ENCODE measurements at regions not wholly inside any gene's neighbourhood (a gene's known extent, or its start where the extent isn't known, plus 50 kb on each side); places are given as distances from the start of the nearest gene placed in this dataset.

- Histone ChIP-seq H4K20me1 (ENCODE audit: insufficient read depth) (no peaks in the 10 kb centered on the region), H3K9ac (no peak overlapping the region), H3K79me2 (ENCODE audit: insufficient read depth, low read depth) (no peaks in the 10 kb centered on the region), H3K4me2 (no peak overlapping the region), H3K36me3 (ENCODE audit: insufficient read depth) (no peaks in the 10 kb centered on the region), H3K4me1 (ENCODE audit: low read depth, poor library complexity, severe bottlenecking) (no peaks in the 10 kb centered on the region), H3K27ac (no peak overlapping the region), H2AFZ (ENCODE audit: low read depth) (no peak overlapping the region), H3K27me3 (ENCODE audit: insufficient read depth, low read depth) (no peaks in the 10 kb centered on the region), H3K4me3 (IDR thresholded peaks at IDR 0.05; ENCODE audit: insufficient read depth, low read depth, low read length) (no peak overlapping the region)
- no peak for TF ChIP-seq CTCF (conservative IDR thresholded peaks at IDR 0.05; ENCODE audit: low read depth, low read length)
Measured at GRCh38 chr16:65376601-65377000, 254.7 kb upstream of the CDH11 start.

DNA sequence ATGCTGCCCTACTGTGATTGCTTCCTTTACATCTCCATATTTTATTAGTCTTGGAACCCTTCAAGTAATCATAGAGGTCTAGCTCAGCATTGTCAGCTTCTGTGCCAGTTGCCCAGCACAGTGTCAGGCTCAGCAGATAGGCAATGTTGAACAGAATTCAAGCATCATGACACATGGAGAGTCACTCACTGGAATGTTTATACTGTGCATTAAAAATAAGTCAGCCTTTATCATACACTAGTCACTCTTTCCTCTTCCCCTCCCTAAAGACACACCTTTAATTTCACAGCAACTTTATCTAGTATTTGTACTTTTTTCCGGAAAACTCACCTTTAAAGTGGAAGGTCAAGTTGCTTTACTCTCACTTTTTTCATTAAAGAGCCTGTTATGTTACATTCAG is 253.8 kb upstream of the CDH11 start:
- no peak overlapping the region for H3K4me3 ChIP-seq (IDR thresholded peaks at IDR 0.05; ENCODE audit: insufficient read depth, low read depth, low read length)
- no peaks in the 10 kb centered on the region for H3K79me2 ChIP-seq (ENCODE audit: insufficient read depth, low read depth)
- TF ChIP-seq CTCF (conservative IDR thresholded peaks at IDR 0.05; ENCODE audit: low read depth, low read length): no peak
- H2AFZ ChIP-seq (ENCODE audit: low read depth): no peak overlapping the region
- H3K4me1 ChIP-seq (ENCODE audit: low read depth, poor library complexity, severe bottlenecking): no peaks in the 10 kb centered on the region
- H3K4me2 ChIP-seq: no peak overlapping the region
- no peaks in the 10 kb centered on the region for H4K20me1 ChIP-seq (ENCODE audit: insufficient read depth)
- H3K36me3 ChIP-seq (ENCODE audit: insufficient read depth): no peaks in the 10 kb centered on the region
- no peak overlapping the region for H3K9ac ChIP-seq
- no peak overlapping the region for H3K27ac ChIP-seq
- no peaks in the 10 kb centered on the region for H3K27me3 ChIP-seq (ENCODE audit: insufficient read depth, low read depth)

DNA sequence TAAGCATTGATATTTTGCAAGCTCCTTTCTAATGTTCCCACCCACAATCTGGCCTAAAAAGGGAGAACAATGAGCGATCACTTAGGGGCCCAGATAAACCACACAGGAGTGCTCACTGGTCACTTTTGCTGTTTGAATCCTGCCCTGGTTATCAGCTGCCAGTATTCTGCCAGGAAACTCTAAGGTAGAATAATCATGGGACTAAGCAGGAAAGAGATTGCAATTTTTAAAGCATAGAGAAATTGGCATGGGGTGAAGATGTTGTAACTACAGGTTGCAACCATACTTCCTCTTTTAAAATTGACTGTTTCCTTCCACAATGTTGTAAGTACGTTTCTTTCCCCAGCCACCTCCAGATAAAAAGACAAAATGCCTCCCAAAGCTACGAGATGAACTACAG is 251.2 kb upstream of the CDH11 start:
- no peak for TF ChIP-seq CTCF (conservative IDR thresholded peaks at IDR 0.05; ENCODE audit: low read depth, low read length)
- H3K36me3 ChIP-seq (ENCODE audit: insufficient read depth): no peaks in the 10 kb centered on the region
- H2AFZ ChIP-seq (ENCODE audit: low read depth): no peak overlapping the region
- H3K27ac ChIP-seq: no peak overlapping the region
- H3K9ac ChIP-seq: no peak overlapping the region
- no peaks in the 10 kb centered on the region for H3K27me3 ChIP-seq (ENCODE audit: insufficient read depth, low read depth)
- no peak overlapping the region for H3K4me3 ChIP-seq (IDR thresholded peaks at IDR 0.05; ENCODE audit: insufficient read depth, low read depth, low read length)
- H3K4me1 ChIP-seq (ENCODE audit: low read depth, poor library complexity, severe bottlenecking): no peaks in the 10 kb centered on the region
- no peaks in the 10 kb centered on the region for H4K20me1 ChIP-seq (ENCODE audit: insufficient read depth)
- H3K4me2 ChIP-seq: no peak overlapping the region
- H3K79me2 ChIP-seq (ENCODE audit: insufficient read depth, low read depth): no peaks in the 10 kb centered on the region

- Histone ChIP-seq H3K27me3 (ENCODE audit: insufficient read depth, low read depth) (no peaks in the 10 kb centered on the region), H2AFZ (ENCODE audit: low read depth) (no peak overlapping the region), H3K4me1 (ENCODE audit: low read depth, poor library complexity, severe bottlenecking) (no peaks in the 10 kb centered on the region), H4K20me1 (ENCODE audit: insufficient read depth) (no peaks in the 10 kb centered on the region), H3K79me2 (ENCODE audit: insufficient read depth, low read depth) (no peaks in the 10 kb centered on the region), H3K4me3 (IDR thresholded peaks at IDR 0.05; ENCODE audit: insufficient read depth, low read depth, low read length) (no peak overlapping the region), H3K27ac (no peak overlapping the region), H3K9ac (no peak overlapping the region), H3K4me2 (no peak overlapping the region), H3K36me3 (ENCODE audit: insufficient read depth) (no peaks in the 10 kb centered on the region)
- TF ChIP-seq CTCF (conservative IDR thresholded peaks at IDR 0.05; ENCODE audit: low read depth, low read length): no peak
Measured at GRCh38 chr16:65372171-65372570, 250.3 kb upstream of the CDH11 start.
